ENCODE measurements at regions not wholly inside any gene's neighbourhood (a gene's known extent, or its start where the extent isn't known, plus 50 kb on each side); places are given as distances from the start of the nearest gene placed in this dataset.
A peak's percentile ranks its signal among the peaks of the same experiment; 100 is the strongest.

GRCh38 chr4:83757121-83757621 is 221.3 kb downstream of the GPAT3 start:
- DNase-seq (ENCODE audit: low read depth) = peak; percentile 8
- 0 out of 2 replicates have a peak, but pooled peaks have one; percentile 2 for TF ChIP-seq CTCF (conservative IDR thresholded peaks at IDR 0.05; ENCODE audit: low read length)
- no peak overlapping the region for H3K4me3 ChIP-seq (ENCODE audit: low read length)

- TF ChIP-seq CTCF (conservative IDR thresholded peaks at IDR 0.05; ENCODE audit: low read length) = peak; percentile 23; the same call in 1 of the 2 replicates
- H3K4me3 ChIP-seq (ENCODE audit: low read length) = no peak overlapping the region
- no peak for DNase-seq (ENCODE audit: low read depth)
These were observed 217.4 kb downstream of the GPAT3 start for GRCh38 chr4:83753260-83753659.

GRCh38 chr4:83751336-83751949 is 215.5 kb downstream of the GPAT3 start:
- no peak for DNase-seq (ENCODE audit: low read depth)
- no peak for TF ChIP-seq CTCF (conservative IDR thresholded peaks at IDR 0.05; ENCODE audit: low read length)
- no peak overlapping the region for H3K4me3 ChIP-seq (ENCODE audit: low read length)

- TF ChIP-seq CTCF (conservative IDR thresholded peaks at IDR 0.05; ENCODE audit: low read length) = no peak
- no peak overlapping the region for H3K4me3 ChIP-seq (ENCODE audit: low read length)
- DNase-seq (ENCODE audit: low read depth) = no peak
These were observed 212.8 kb downstream of the GPAT3 start for GRCh38 chr4:83748711-83749110.

- TF ChIP-seq CTCF (conservative IDR thresholded peaks at IDR 0.05; ENCODE audit: low read length) = no peak
- no peak for DNase-seq (ENCODE audit: low read depth)
- H3K4me3 ChIP-seq (ENCODE audit: low read length) = no peak overlapping the region
These were observed 203.0 kb downstream of the GPAT3 start for GRCh38 chr4:83738895-83739294.

GRCh38 chr4:83734576-83734975 is 198.7 kb downstream of the GPAT3 start:
- TF ChIP-seq CTCF (conservative IDR thresholded peaks at IDR 0.05; ENCODE audit: low read length) = no peak
- no peak overlapping the region for H3K4me3 ChIP-seq (ENCODE audit: low read length)
- no peak for DNase-seq (ENCODE audit: low read depth)

GRCh38 chr4:83732114-83732635 is 196.3 kb downstream of the GPAT3 start:
- DNase-seq (ENCODE audit: low read depth) = no peak
- no peak for TF ChIP-seq CTCF (conservative IDR thresholded peaks at IDR 0.05; ENCODE audit: low read length)
- no peak overlapping the region for H3K4me3 ChIP-seq (ENCODE audit: low read length)
